ENCODE measurements at regions not wholly inside any gene's neighbourhood (a gene's known extent, or its start where the extent isn't known, plus 50 kb on each side); places are given as distances from the start of the nearest gene placed in this dataset.
A peak's percentile ranks its signal among the peaks of the same experiment; 100 is the strongest.

- DNase-seq, result no peak
Observed at GRCh38 chr7:137172105-137172590, 171.4 kb downstream of the PTN start.

GRCh38 chr7:137169282-137169698 lies 174.2 kb downstream of the PTN start:
- peak; percentile 78 for DNase-seq

GRCh38 chr7:137167609-137168008 lies 175.9 kb downstream of the PTN start:
- no peak for DNase-seq

GRCh38 chr7:137166363-137166762 lies 177.2 kb downstream of the PTN start:
- no peak for DNase-seq

GRCh38 chr7:137165786-137166185 lies 177.7 kb downstream of the PTN start:
- DNase-seq, result no peak

GRCh38 chr7:137165241-137165640 lies 178.3 kb downstream of the PTN start:
- DNase-seq, result no peak

- DNase-seq, result no peak
Observed at GRCh38 chr7:137164251-137164650, 179.3 kb downstream of the PTN start.

GRCh38 chr7:137160236-137160635 lies 183.3 kb downstream of the PTN start:
- no peak for DNase-seq

- DNase-seq, result no peak
Observed at GRCh38 chr7:137157256-137157655, 186.3 kb downstream of the PTN start.

- DNase-seq, result no peak
Observed at GRCh38 chr7:137151690-137152052, 191.9 kb downstream of the PTN start.

GRCh38 chr7:137151041-137151689 lies 192.4 kb downstream of the PTN start:
- no peak for DNase-seq

- no peak for DNase-seq
Observed at GRCh38 chr7:137147338-137147720, 196.2 kb downstream of the PTN start.

- DNase-seq, result no peak
Observed at GRCh38 chr7:137146552-137147337, 196.8 kb downstream of the PTN start.

- no peak for DNase-seq
Observed at GRCh38 chr7:137146012-137146455, 197.5 kb downstream of the PTN start.

GRCh38 chr7:137142376-137142775 lies 201.2 kb downstream of the PTN start:
- no peak for DNase-seq

GRCh38 chr7:137135654-137136350 lies 207.7 kb downstream of the PTN start:
- no peak for DNase-seq

GRCh38 chr7:137130751-137131158 lies 212.8 kb downstream of the PTN start:
- no peak for DNase-seq

GRCh38 chr7:137129025-137129424 lies 214.5 kb downstream of the PTN start:
- DNase-seq, result no peak

- no peak for DNase-seq
Observed at GRCh38 chr7:137127806-137128205, 215.7 kb downstream of the PTN start.

GRCh38 chr7:137127058-137127457 lies 216.5 kb downstream of the PTN start:
- DNase-seq, result no peak

GRCh38 chr7:137122145-137122544 lies 221.4 kb downstream of the PTN start:
- no peak for DNase-seq

GRCh38 chr7:137120690-137121089 lies 222.8 kb downstream of the PTN start:
- no peak for DNase-seq

- DNase-seq, result no peak
Observed at GRCh38 chr7:137110535-137110934, 233.0 kb downstream of the PTN start.

- no peak for DNase-seq
Observed at GRCh38 chr7:137110091-137110509, 233.4 kb downstream of the PTN start.

Measured in midbrain (tissue), 1 donor.